Inflammatory macrophage (primary cell): ENCODE measurements at regions not wholly inside any gene's neighbourhood (a gene's known extent, or its start where the extent isn't known, plus 50 kb on each side); places are given as distances from the start of the nearest gene placed in this dataset.

Experiments
- DNase-seq, 2 donors: peaks; one replicate each; pipeline ENCODE4 v3.0.0-alpha.2; 2020 to 2022

DNA sequence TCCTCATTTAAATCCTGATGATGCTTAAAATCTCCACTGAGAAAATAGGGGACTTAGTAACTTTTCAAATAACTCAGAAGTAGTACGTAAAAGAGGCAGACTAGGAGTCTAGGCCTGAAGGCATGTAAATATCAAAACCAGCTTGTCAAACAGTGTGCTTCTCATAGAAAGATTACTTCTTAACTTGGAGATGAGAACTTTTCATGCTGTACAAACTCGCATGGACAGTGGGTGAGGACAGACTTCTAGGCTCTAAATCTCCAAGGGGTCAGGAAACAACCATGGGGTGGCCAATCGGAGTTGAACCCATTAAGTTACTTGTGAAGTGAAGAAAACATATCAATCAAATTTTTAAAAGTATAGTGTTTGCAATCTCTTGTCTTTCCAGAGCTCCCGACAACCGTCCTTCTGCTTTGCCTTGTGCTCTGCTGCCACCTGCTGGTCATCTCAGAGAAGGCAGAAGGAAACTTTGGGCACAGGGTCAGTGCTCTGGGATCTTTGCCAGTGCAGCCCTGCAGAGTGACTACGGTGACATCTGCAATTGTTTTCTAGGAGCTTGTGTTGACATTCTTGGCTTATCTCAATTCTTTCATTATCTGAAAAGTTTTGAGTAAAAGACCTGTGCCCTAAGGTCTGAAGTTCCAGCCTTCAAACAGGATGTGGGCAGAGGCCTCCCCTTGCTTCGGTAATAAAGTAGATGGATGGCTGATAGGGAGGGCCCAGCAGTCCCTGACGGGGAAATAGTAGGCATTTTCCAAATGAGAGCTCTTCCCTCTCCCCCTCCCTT is 105.1 kb upstream of the PDE4B start:
- DNase-seq: peak; percentile 66 to 68

DNA sequence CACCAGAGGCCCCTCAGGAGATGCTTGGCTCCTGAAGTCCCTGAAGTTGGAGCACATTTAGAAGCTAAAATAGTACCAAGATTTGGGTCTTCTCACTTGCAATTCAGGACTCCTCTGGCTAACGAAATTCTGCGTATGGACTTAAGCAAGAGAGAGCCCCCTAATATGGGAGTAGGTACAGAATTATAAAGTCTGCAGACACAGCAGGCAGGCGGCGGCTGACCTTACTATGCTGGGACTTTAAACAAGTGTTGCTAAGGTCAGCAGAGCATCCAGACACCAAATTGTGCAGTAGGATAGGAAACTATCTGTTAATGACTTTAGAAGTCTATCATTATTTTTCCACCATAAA is 104.5 kb upstream of the PDE4B start:
- no peak for DNase-seq

DNA sequence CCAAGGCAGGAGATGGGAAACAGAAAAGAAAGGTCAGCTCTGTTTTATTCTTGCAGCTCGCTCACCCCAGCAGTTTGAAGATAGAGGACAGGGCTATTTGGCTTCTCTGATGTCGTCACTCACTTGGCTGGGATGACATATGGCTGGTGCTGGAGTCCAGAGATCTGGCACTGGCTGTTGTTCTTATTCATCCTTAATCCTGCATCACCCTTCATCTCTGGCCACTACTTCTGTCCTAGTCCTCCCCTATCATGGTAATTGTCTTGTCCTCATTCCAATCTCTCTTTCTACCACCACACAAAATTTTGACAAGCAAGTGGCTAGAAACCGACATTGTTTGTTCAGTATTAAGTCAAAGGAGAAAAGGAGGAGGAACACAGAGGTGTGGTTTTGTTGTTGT is 103.8 kb upstream of the PDE4B start:
- no peak for DNase-seq

DNA sequence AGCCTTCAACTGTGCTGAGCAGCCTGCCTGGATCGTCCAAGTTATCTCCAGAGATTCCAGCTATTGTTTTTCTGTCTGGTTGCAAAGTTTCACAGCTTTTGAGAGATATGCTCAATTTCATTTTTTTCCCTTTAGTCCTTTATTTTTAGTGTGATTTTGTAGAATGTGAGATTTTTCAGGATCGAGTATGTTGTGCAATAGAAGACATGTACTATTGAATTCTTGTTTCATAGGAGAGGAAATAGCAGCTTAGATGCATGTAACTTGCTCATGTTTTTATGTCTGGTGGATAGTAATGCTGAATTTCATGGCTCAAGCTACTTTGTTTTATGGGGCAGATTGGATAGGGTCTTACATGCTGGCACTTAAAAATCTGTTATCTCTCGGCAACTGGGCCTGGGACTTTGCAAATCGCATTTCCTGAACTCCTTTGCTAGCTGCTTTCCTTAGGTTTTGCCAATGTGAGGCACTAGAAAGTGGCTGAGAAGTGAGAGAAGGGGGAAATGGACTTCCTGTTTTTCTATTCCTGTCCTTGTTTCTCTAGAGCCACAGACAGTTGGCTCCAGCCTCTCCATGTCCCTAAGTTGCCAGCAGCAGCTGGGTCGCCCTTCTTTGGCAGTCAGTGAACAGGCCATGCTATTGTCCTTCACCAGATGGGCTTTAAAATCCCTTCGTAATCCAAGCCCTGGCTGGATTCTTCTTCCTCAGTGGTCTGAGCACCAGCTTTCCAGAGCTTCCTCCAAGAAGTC is 101.4 kb upstream of the PDE4B start:
- DNase-seq: no peak

DNA sequence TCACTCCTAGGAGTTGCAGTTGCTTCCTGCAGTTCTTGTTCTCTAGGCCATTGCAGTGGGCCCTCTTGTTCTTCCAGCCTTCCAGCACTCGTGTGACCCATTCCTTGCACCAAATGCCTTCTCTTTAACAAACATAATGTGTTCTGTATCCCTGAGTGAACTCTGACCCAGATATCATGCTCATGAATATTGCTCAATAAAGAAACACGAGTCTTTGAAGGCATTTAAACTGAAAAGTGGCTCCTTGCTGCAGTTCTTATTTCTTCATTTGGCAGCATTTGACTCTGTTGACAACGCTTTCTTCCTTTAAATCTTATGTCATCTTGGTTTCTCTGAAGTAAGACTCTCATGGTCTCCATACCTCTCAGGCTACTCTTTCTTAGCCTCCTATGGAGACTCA is 100.7 kb upstream of the PDE4B start:
- peak; percentile 50 to 58 for DNase-seq

DNA sequence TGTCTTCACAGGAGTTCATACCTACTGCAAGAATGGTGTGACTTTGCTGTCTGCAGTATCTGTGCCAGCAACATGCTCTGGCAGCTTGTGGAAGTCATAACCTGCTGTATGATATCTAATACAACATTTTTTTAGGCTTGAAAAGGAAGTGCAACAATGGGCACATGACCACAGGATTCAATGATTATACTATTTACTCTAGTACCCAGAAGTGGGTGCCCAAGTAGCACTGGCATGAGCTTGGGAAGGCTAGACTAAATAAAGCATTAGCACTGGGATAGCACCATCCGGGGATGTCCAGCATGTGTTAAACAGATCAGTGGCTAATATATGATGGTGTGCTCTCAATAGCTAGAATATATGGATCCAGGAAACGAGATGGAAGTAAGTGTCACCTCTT is 98.6 kb upstream of the PDE4B start:
- no peak for DNase-seq

DNA sequence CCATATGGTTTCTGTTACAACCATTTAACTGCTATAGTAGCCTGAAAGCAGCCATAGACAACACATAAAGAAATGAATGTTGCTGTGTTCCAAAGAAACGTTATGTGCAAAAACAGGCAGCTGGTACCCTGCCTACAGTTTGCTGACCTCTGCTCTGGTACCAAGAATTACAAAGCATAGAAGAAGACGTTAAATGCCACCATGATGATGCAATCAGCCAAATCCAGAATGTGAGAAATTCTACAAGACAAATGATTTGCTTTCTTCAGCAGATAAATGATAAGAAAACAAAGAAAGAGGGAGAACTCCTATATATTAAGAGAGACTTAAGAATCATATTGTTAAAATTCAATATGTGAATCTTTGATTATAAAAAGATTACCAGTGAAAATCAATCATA is 97.8 kb upstream of the PDE4B start:
- DNase-seq: no peak

DNA sequence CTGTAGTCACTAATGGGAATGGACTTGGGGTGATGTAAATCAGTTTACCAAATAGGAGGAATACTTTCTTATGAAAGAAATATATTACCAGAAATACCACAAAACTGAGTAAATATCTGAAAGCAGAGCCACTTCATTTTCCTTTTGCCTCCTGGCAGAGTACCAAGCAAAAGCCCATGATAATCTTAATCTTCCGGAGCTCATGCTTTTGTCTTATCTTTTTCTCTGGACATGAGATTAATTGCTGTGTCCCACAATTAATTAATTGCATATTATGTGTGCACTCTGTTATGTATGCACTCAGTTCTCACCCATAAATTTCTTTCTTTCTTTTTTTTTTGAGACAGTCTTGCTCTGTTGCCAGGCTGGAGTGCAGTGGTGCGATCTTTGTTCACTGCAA is 94.1 kb upstream of the PDE4B start:
- no peak for DNase-seq

DNA sequence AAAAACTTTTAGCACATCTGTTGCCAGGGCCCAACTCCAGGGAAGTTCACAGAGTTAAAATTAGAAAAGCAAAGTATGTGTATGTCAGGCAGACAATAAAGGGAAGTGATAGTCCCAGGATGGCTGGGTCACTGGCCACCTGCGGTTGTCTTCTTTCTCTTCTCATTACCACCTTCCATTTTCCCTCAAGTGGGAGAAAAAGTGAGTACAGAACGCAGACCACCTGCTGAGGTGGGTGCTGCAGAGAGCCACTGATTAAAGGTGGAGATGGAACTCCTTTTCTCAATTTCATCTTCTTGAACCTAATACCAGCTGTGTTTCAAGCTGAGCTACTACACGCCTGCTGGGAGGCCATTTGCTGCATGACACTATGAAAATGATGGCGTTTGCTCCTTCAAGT is 88.8 kb upstream of the PDE4B start:
- no peak for DNase-seq

DNA sequence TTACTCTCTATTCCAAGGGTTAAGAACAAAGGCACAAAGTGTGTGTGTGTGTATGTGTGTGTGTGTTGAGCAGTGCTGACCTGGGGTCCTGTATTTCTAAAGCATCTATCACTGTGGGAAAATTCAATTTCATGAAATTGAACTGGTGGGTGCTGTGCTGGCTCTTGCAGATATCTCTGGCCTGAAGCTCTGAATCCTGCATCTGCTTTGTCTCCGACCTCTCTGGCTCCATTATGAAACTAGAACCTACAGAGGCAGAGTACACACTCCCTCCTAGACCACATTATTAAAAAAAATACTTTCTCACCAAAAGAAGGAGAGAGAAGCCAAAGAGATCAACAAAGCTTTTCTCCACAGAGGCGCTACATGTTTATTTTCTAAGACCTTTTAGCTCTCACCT is 88.4 kb upstream of the PDE4B start:
- no peak for DNase-seq

DNA sequence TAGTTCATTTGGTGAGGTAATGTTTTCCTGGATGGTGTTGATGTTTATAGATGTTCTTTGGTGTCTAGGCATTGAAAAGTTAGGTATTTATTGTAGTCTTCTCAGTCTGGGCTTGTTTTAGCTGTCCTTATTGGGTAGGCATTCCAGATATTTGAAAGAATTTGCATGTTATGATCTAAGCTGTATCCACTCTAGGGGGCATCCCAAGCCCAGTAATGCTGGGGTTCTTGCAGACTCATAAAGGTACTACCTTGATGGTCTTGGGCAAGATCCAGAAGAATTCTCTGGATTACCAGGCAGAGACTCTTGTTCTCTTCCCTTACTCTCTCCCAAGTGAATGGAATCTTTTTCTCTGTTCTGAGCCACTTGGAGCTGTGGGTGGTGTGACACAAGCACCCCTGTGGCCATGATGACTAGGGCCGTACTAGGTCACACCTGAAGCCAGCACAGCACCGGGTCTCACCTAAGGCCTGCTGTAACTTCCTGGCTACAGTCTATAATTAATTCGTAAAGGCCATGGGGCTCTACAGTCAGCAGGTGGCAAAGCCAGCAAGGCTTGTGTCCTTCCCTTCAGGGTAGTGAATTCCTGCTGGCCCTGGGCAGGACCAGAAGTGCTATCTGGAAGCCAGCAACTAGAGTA is 74.8 kb upstream of the PDE4B start:
- no peak for DNase-seq

DNA sequence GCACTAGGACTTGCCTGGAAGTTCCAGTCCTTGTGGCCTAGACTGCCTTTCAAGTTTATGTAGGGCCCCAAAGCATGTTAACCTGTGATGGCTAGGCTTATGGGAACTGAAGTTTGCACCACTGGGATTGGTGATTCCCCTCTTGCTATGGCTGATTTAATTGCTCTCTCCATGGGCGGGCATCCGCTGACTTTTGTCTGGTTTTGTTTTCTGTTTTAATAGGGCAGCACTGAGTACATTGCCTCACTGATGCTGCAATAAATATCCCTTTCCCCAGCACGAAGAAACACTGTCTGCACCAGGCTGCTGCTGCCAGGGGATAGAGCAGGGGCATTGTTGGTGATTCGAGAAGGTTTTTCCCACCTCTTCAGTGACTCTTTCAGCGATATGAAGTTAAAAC is 73.3 kb upstream of the PDE4B start:
- no peak for DNase-seq

DNA sequence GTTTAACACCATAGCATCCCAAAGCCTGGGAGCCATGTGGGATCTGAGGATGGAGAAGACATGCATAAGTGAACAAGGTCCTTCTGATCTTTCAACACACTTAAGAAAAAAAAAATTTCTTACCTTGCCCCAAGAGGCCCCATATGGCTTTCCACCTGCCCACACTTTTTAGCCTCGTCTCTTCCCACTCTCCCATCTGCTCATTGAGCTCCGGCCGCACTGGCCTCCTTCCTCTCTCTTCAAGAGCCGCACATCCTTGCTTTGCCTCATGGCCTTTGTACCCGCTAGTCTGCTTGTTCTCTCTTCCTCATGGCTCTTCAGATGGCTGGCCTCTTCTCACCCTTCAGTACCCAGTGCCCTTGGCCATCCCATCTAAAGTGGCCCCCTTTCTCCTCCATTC is 70.2 kb upstream of the PDE4B start:
- DNase-seq: no peak

DNA sequence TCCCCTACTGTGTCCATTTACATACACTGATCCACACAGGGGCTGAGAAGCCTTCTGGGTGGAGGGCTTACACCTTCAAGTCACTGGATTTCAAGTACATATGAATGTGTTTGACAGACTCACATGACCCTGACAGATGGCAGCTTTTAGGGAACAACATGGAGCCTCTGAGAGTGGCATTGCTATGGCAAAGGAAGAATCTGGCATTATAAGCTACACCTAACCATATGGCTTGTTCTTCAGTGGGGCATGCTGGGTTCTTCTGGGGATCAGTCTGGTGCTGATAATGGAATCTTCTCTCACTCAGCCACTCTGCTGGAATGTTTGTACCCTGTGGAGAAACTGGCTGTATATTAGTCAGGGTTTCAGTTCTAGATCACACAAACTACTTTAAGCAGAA is 68.5 kb upstream of the PDE4B start:
- DNase-seq: no peak

DNA sequence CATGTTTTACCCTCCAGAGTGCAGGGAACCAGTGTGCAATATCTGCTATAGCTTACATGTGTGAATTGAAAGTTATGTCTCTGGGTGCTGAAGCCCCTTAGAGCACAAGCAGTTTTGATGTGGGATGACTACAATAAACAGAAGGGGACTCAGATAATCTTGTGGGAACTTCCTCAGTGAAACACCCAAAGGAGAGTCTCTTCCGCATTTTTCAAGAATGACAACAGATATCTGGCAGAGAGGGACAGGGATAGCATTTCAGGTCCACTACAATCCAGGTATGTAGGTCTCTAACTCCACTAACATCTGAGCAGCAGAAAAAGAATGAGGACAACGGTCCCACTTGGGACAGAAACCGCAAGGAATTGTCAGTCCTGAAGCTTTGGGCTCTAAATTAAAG is 67.6 kb upstream of the PDE4B start:
- DNase-seq: no peak

DNA sequence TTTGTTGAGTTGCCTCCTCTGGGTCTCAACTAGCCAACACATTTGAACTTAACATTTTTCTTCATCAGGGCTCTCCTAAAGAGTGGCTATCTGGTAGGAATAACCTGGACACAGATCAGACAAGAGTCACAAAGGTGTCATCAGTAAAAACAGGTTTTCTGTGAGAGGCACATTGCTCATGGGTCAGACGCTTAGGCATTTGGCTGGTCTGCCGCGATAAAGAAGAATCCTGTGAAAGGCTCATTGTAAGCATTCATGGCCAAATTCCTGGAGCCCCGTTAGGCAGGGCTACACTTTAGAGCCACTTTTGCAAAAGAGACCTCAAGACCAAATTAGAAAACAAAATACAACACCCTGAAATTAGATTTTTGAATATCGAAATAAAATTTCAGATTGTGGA is 64.2 kb upstream of the PDE4B start:
- DNase-seq: no peak

DNA sequence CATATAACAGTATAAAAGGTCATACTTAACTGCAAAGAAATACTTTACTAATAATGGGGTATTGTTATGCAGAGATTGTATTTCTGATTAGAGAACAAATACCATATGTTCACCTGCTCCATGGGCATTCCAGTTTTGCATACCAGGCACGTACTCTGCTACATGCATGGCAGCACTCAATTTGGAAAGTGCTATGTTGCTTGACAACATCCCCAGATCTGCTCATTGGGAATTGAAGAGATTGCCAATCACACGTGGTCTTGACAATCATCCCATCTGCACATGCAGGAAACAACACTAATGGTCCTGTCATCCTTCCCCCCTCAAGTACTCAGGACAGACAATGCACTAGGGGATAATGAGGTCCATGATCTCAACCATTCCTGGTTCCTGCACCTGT is 63.4 kb upstream of the PDE4B start:
- DNase-seq: no peak

DNA sequence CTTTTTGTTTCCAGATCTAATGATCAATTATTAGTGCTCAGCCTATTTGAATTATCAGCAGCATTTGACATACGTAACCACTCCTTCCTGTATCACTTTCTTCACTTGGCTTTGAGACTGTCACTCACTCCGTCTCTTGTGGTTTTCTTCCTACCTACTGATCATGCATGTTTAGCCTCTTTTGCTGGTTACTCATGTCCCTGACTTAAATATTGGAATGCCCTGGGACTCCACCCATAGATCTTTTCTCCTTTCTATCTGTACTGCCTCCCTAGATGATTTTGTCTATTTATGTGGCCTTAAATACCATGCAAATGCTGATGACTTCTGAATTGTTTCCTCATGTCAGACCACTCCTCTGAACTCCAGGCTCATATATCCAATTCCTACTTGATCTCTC is 57.7 kb upstream of the PDE4B start:
- DNase-seq: no peak

DNA sequence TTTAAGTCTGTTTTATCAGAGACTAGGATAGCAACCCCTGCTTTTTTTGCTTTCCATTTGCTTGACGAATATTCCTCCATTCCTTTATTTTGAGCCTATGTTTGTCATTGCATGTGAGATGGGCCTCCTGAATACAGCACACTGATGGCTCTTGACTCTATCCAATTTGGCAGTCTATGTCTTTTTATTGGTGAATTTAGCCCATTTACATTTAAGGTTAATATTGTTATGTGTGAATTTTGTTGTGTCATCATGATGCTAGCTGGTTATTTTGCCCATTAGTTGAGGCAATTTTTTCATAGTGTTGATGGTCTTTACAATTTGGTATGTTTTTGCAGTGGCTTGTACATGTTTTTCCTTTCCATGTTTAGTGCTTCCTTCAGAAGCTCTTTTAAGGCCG is 50.7 kb upstream of the PDE4B start:
- no peak for DNase-seq
